Neuron (in vitro differentiated cells): ENCODE measurements at regions not wholly inside any gene's neighbourhood (a gene's known extent, or its start where the extent isn't known, plus 50 kb on each side); places are given as distances from the start of the nearest gene placed in this dataset.
"Not testable (repeated sequence)": the region's sequence is repeated elsewhere in the genome, so short reads cannot be mapped to it uniquely, and the experiment has no call there.

Experiments
- H2AFZ ChIP-seq: one replicate; pipeline ENCODE4 v1.6.1; 2013; ENCODE audit warnings: low read depth, mild to moderate bottlenecking, inconsistent platforms, low read length, moderate library complexity
- H3K27me3 ChIP-seq: one replicate; pipeline ENCODE4 v1.6.1; 2013; ENCODE audit warnings: low read length; ENCODE audit not compliant: insufficient read depth
- H3K36me3 ChIP-seq: one replicate; pipeline ENCODE4 v1.6.1; 2013; ENCODE audit warnings: low read length; ENCODE audit not compliant: insufficient read depth
- H3K4me1 ChIP-seq: one replicate; pipeline ENCODE4 v1.6.1; 2013; ENCODE audit warnings: low read length; ENCODE audit not compliant: insufficient read depth
- H3K4me3 ChIP-seq: 2 replicates; pipeline ENCODE4 v1.5.1; 2013; ENCODE audit warnings: mild to moderate bottlenecking, low read length, moderate library complexity
- H3K9me3 ChIP-seq: one replicate; pipeline ENCODE4 v1.6.1; 2013; ENCODE audit warnings: low read length

GRCh38 chr1:93768380-93768863 lies 86.8 kb upstream of the BCAR3 start:
- H2AFZ ChIP-seq: no peak overlapping the region
- peaks cover 15% of the 10 kb centered on the region for H3K4me1 ChIP-seq
- H3K9me3 ChIP-seq: no peaks in the 10 kb centered on the region
- no peak overlapping the region for H3K4me3 ChIP-seq
- H3K27me3 ChIP-seq: no peaks in the 10 kb centered on the region
- H3K36me3 ChIP-seq: no peaks in the 10 kb centered on the region

DNA sequence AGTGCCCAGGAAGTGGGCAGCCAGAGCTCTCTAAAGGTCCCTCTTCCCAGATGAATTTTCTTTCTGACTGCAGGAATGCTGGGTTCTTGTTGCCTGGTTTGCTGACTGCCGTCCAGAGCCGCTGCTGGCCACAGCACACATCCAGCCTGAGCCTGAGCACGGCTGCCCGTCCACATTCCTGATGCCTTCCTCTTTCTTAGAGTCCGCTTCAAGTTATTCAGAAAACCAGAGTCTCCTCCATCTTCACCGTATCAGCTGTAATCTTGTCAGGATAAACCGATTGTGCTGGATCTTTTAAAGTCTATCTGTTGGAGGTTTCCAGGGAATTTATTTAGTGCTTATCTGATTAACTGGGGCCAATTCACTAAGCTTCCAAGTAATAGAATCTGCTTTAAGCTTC lies 84.8 kb upstream of the BCAR3 start:
- Histone ChIP-seq H3K4me1 (peaks cover 15% of the 10 kb centered on the region), H3K4me3 (no peak overlapping the region), H3K36me3 (no peaks in the 10 kb centered on the region), H2AFZ (no peak overlapping the region), H3K27me3 (no peaks in the 10 kb centered on the region), H3K9me3 (no peaks in the 10 kb centered on the region)

GRCh38 chr1:93765099-93765498 lies 83.5 kb upstream of the BCAR3 start:
- H3K4me1 ChIP-seq: peaks cover 15% of the 10 kb centered on the region
- H3K36me3 ChIP-seq: no peaks in the 10 kb centered on the region
- no peaks in the 10 kb centered on the region for H3K27me3 ChIP-seq
- no peak overlapping the region for H3K4me3 ChIP-seq
- H2AFZ ChIP-seq: no peak overlapping the region
- H3K9me3 ChIP-seq: no peaks in the 10 kb centered on the region

GRCh38 chr1:93764366-93764750 lies 82.7 kb upstream of the BCAR3 start:
- no peaks in the 10 kb centered on the region for H3K9me3 ChIP-seq
- H2AFZ ChIP-seq: no peak overlapping the region
- no peak overlapping the region for H3K4me3 ChIP-seq
- H3K36me3 ChIP-seq: no peaks in the 10 kb centered on the region
- H3K4me1 ChIP-seq: peaks cover 8% of the 10 kb centered on the region
- H3K27me3 ChIP-seq: no peaks in the 10 kb centered on the region

GRCh38 chr1:93763704-93764365 lies 82.2 kb upstream of the BCAR3 start:
- Histone ChIP-seq H3K4me3 (no peak overlapping the region), H3K9me3 (no peaks in the 10 kb centered on the region), H3K36me3 (no peaks in the 10 kb centered on the region), H2AFZ (no peak overlapping the region), H3K27me3 (no peaks in the 10 kb centered on the region), H3K4me1 (peaks cover 3% of the 10 kb centered on the region)

DNA sequence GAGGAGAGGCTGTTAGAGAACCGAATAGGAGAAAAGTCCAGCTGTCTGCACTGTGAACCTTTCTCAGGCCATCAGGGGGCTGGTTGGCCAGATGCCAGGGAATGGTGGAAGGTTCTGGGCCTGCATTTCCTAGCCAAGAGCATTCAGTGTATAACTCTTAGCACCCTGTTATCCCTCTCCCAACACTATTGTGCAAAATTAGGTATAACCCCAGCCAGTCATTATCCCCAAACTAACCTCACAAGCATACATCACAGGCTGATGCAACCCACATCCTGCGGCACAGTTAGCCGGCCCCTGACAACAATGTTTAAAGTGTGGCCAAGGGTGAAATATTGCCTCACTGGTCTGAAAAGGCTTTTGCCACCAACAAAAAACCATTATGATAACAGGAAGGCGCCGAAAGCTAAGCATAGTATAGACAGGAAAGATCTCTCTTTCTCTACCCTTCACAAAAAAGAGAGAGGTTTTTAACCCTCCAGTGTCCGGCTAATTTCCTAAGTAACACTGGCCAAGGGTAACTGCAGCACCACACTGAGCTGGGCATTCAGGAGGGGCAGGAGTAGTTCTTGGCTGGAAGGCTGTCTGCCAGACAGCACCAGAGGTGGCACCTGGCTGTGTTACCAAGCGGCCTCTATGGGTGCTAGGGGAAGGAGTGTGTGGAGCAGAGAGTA lies 77.3 kb upstream of the BCAR3 start:
- Histone ChIP-seq H3K4me3 (no peak overlapping the region), H2AFZ (no peak overlapping the region), H3K27me3 (no peaks in the 10 kb centered on the region), H3K36me3 (no peaks in the 10 kb centered on the region), H3K9me3 (peaks cover 2% of the 10 kb centered on the region), H3K4me1 (peaks cover 20% of the 10 kb centered on the region)

- H3K36me3 ChIP-seq: no peaks in the 10 kb centered on the region
- H3K4me1 ChIP-seq: peaks cover 25% of the 10 kb centered on the region
- H2AFZ ChIP-seq: no peak overlapping the region
- H3K4me3 ChIP-seq: no peak overlapping the region
- H3K27me3 ChIP-seq: no peaks in the 10 kb centered on the region
- H3K9me3 ChIP-seq: peaks cover 2% of the 10 kb centered on the region
Measured at GRCh38 chr1:93757256-93758036, 75.8 kb upstream of the BCAR3 start.

- Histone ChIP-seq H2AFZ (no peak overlapping the region), H3K36me3 (no peaks in the 10 kb centered on the region), H3K4me1 (peaks cover 25% of the 10 kb centered on the region), H3K9me3 (peaks cover 2% of the 10 kb centered on the region), H3K4me3 (no peak overlapping the region), H3K27me3 (no peaks in the 10 kb centered on the region)
Measured at GRCh38 chr1:93756657-93757056, 75.0 kb upstream of the BCAR3 start.

- not testable (repeated sequence) for H3K36me3 ChIP-seq, H3K4me3 ChIP-seq, H3K9me3 ChIP-seq, H3K27me3 ChIP-seq, H2AFZ ChIP-seq
- peaks cover 25% of the 10 kb centered on the region for H3K4me1 ChIP-seq
Measured at GRCh38 chr1:93755251-93755715, 73.6 kb upstream of the BCAR3 start.

GRCh38 chr1:93753791-93754763 lies 72.4 kb upstream of the BCAR3 start:
- peaks cover 25% of the 10 kb centered on the region for H3K4me1 ChIP-seq
- H3K27me3 ChIP-seq: no peaks in the 10 kb centered on the region
- no peak overlapping the region for H2AFZ ChIP-seq
- no peaks in the 10 kb centered on the region for H3K36me3 ChIP-seq
- peaks cover 2% of the 10 kb centered on the region for H3K9me3 ChIP-seq
- H3K4me3 ChIP-seq: no peak overlapping the region

GRCh38 chr1:93751377-93752250 lies 70.0 kb upstream of the BCAR3 start:
- H3K4me1 ChIP-seq: peaks cover 7% of the 10 kb centered on the region
- peaks cover 3% of the 10 kb centered on the region for H3K9me3 ChIP-seq
- H3K36me3 ChIP-seq: no peaks in the 10 kb centered on the region
- H2AFZ ChIP-seq: no peak overlapping the region
- no peak overlapping the region for H3K4me3 ChIP-seq
- no peaks in the 10 kb centered on the region for H3K27me3 ChIP-seq

DNA sequence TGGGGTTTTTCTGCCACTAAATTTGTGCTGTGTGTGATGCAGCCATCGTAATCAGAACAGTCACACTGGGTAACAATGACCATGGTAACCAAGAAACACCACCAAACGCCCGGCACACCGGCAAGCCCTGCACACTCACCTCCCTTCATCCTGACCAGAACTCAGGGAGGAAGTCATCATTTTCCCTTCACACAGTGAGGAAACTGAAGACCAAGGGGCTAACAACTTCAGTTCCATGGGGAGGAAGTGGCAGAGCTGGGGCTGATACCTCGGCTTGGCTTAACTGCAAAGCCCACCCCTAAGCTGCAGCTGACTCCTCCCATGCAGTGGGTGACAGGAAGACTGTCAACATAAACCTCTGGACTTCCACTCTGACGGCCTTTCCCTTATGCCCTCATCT lies 69.3 kb upstream of the BCAR3 start:
- H3K36me3 ChIP-seq: no peaks in the 10 kb centered on the region
- peaks cover 7% of the 10 kb centered on the region for H3K4me1 ChIP-seq
- H3K27me3 ChIP-seq: no peaks in the 10 kb centered on the region
- peaks cover 2% of the 10 kb centered on the region for H3K9me3 ChIP-seq
- H2AFZ ChIP-seq: no peak overlapping the region
- no peak overlapping the region for H3K4me3 ChIP-seq
